Keratinocyte (primary cell): ENCODE measurements at regions not wholly inside any gene's neighbourhood (a gene's known extent, or its start where the extent isn't known, plus 50 kb on each side); places are given as distances from the start of the nearest gene placed in this dataset.

ENCODE experiments used
- EZH2 ChIP-seq: IDR thresholded peaks from one replicate; pipeline ENCODE4 v1.6.1; 2012; ENCODE audit warnings: inconsistent platforms, mild to moderate bottlenecking, low read length, moderate library complexity
- TF ChIP-seq, protein P1 (sequence below), 3 experiments: IDR thresholded peaks in 1 of 3; conservative IDR thresholded peaks in 1 of 3; optimal IDR thresholded peaks in 1 of 3; 2 replicates in 2 of 3; 3 replicates in 1 of 3; pipeline versions ENCODE3 to v1.5.1; 2011; ENCODE audit warnings: low read length in 3 of 3, mild to moderate bottlenecking in 3 of 3, moderate library complexity in 2 of 3, control low read depth in 1 of 3, inconsistent platforms in 1 of 3; ENCODE audit not compliant: insufficient read depth in 2 of 3; ENCODE audit errors: extremely low read depth in 1 of 3

DNA sequence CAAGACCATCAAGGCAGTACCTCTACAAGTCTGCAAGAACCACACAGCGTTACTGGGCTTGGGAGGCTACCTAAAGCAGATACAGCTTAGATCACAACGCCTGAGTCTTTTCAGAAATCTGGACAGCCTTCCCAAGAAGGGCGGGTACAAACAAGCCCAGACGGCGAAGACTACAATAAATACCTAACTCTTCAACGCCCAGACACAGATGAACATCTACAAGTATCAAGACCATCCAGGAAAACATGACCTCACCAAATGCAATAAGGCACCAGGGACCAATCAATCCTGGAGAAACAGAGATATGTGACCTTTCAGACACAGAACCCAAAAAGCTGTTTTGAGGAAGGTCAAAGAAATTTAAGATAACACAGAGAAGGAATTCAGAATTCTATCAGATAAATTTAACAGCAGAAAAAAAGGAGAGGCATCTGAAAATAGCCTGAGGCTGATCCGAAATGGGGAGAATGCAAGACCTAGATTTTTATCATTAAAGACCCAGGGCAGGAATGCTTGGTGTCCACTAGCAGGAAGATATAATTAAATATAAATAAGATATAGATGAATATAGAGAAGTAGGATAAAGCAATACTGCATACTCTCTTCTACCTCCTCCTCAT, 131.7 kb upstream of the COL21A1 start:
- no peak for TF ChIP-seq EZH2
- TF ChIP-seq, protein P1, sequence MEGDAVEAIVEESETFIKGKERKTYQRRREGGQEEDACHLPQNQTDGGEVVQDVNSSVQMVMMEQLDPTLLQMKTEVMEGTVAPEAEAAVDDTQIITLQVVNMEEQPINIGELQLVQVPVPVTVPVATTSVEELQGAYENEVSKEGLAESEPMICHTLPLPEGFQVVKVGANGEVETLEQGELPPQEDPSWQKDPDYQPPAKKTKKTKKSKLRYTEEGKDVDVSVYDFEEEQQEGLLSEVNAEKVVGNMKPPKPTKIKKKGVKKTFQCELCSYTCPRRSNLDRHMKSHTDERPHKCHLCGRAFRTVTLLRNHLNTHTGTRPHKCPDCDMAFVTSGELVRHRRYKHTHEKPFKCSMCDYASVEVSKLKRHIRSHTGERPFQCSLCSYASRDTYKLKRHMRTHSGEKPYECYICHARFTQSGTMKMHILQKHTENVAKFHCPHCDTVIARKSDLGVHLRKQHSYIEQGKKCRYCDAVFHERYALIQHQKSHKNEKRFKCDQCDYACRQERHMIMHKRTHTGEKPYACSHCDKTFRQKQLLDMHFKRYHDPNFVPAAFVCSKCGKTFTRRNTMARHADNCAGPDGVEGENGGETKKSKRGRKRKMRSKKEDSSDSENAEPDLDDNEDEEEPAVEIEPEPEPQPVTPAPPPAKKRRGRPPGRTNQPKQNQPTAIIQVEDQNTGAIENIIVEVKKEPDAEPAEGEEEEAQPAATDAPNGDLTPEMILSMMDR (optimal IDR thresholded peaks at IDR 0.05 in 1 of 3, IDR thresholded peaks at IDR 0.05 in 1 of 3, conservative IDR thresholded peaks at IDR 0.05 in 1 of 3; ENCODE audit: extremely low read depth in 1 of 3, insufficient read depth in 2 of 3, low read length in 3 of 3) = no peak
